GM13976 (cell line): ENCODE measurements at regions not wholly inside any gene's neighbourhood (a gene's known extent, or its start where the extent isn't known, plus 50 kb on each side); places are given as distances from the start of the nearest gene placed in this dataset.

Experiments used
- DNase-seq: peaks from one replicate; pipeline ENCODE4 v3.0.0; 2012; ENCODE audit warnings: low spot score
- CTCF ChIP-seq: IDR thresholded peaks from 2 replicates; pipeline ENCODE4 v1.5.1; 2012; ENCODE audit warnings: borderline replicate concordance, mild to moderate bottlenecking; ENCODE audit not compliant: insufficient read depth; ENCODE audit errors: extremely low read depth, missing control alignments, control extremely low read depth
- in situ Hi-C: fragments of 300-500 bp; cut with MboI; formaldehyde crosslinking; loops from one replicate; pipeline ENCODE4 v1.12.0; 2022; ENCODE audit warnings: low sequenced_read_pairs, mixed read lengths, inconsistent platforms; ENCODE audit not compliant: unreplicated experiment

GRCh38 chr16:76226011-76226410, 51.2 kb upstream of the CNTNAP4 start:
- TF ChIP-seq CTCF: no peak
- no peak for DNase-seq
- in situ Hi-C loops: no loop called here

- TF ChIP-seq CTCF: no peak
- DNase-seq: no peak
- in situ Hi-C loops: no loop called here
Observed at GRCh38 chr16:76226481-76226880, 50.7 kb upstream of the CNTNAP4 start.
